DMS79 treated with DMSO at 0.1 percent for 48 hours (cell line): ENCODE measurements at regions not wholly inside any gene's neighbourhood (a gene's known extent, or its start where the extent isn't known, plus 50 kb on each side); places are given as distances from the start of the nearest gene placed in this dataset.
A peak's percentile ranks its signal among the peaks of the same experiment; 100 is the strongest.

Source experiments
- DNase-seq: peaks from one replicate; lab custom pipeline; 2025; lab: John Stamatoyannopoulos, UW

GRCh38 chr2:58560531-58560930, 319.4 kb upstream of the FANCL start:
- DNase-seq, result no peak

GRCh38 chr2:58558881-58559280, 317.8 kb upstream of the FANCL start:
- no peak for DNase-seq

- no peak for DNase-seq
Observed at GRCh38 chr2:58557176-58557575, 316.1 kb upstream of the FANCL start.

- no peak for DNase-seq
Observed at GRCh38 chr2:58553937-58554336, 312.8 kb upstream of the FANCL start.

DNA sequence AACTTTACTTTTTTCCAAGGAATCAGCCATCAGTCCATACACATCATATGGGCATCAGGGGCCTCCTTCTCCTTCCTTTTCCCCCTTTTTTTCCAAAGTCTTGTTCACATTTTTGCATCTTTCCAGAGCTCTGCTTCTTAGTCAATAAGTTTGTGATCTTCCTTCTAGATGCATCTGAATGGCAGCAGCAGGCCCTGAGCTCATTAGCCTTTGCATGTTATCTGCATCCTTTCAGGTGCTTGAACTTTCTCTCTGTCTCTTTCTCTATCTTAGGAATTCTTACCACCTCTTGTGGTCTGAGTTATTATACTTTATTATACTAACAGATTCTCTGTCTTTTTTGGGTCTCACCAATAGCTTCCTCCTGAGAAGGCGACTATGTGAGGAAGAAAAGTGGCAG, 312.4 kb upstream of the FANCL start:
- DNase-seq, result no peak

DNA sequence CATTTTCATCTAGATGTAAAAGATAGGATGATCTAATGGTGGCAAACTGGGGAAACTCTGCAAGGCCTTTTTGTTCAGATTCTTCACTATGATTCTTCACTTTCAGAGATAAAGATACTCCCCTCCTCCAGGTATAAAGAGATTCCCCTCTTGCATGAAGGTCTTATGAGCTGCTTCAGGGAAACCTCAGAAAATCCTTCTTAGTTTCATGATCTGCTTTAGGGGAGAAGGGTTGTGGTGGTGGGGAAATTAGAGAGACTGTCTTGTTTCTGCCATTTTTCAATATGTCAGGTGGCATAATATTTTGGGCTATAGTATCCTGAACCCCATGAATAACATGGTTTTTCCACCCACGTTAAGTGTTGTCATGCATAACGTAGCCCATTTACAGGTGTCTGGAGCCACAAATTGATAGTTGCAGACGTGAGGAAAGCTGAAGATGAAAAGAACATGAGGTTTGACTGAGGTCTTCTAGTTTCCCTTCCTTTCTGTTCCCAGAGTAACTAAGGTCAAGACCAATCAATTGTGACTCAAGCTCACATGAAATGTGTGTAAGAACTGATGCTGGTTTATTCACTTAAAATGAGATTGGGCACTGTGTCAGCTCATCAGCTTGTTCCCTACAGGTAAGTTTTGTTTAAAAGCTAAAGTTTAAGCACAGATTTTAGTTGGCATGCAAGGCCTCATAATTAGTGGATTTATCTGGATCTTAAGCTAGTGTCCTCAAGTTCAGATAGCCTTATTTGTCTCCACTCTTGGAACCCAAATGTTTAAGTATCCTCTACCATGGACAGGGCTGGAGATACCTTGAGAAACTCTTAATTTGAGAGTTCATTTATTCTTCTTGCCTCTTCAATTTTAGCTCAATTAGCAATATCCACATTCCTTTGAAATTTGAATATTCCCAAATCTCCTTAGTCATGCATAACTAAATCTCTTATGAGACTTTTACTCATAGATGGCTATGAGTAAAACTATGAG, 304.5 kb upstream of the FANCL start:
- no peak for DNase-seq

GRCh38 chr2:58543442-58543841, 302.3 kb upstream of the FANCL start:
- DNase-seq, result peak; percentile 72

DNA sequence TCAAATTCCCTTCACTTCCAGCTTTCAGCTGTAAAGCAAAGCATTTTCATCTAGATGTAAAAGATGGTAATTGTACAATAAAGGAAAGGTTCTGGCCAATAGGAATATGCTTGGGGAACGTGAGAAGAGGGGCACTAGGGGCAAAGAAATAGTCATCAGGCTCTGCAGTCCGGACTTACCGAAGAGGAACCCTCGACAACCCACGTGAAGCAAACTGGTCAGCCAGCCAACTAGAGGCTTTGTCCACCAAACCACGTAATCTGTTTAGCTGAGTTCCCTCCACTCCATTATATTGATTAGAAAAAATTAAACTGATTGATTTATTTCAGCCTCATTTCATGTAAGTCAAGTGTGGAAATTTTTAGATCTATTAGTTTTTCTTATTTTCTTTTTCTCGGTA, 300.4 kb upstream of the FANCL start:
- no peak for DNase-seq

DNA sequence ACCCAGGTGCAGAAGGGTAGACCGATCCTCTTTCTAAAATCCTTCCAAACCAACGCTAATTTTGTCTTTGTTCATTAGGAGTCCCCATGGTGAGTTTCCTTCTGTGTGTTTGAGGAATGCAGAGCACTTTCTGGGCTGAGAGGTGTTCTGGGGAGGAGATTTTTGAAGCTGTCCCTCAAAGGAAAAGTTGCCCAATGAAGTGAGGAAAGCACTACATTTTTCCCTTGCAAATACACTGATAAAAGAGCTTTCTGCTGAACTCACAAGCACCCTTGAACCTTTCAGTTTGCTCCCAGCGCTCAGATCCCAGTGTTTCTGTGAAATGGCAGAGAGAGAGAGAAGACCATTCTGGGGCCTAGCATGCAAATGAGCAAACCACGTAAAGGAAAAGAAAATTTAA, 299.6 kb upstream of the FANCL start:
- no peak for DNase-seq

DNA sequence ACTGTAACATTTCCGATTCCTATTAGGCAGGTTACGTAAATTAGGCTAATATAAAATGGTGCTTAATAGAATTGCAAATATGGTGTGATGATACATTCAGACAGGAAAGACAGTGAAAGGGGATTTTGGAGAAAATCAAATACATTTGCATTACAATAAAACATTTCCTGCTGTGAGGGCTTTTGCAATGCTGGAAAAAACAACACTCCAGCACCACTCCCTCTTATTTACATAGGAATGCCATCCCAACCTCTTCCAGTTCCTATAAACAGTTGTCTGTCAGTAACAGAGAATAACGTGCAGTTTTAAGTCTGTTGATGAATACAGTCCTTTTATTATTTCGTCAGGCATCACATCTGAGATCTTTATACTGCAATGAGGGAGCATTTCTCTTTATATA, 298.8 kb upstream of the FANCL start:
- no peak for DNase-seq

GRCh38 chr2:58535990-58536389, 294.9 kb upstream of the FANCL start:
- no peak for DNase-seq

GRCh38 chr2:58535182-58535581, 294.1 kb upstream of the FANCL start:
- peak; percentile 72 for DNase-seq

- no peak for DNase-seq
Observed at GRCh38 chr2:58533376-58533775, 292.3 kb upstream of the FANCL start.

DNA sequence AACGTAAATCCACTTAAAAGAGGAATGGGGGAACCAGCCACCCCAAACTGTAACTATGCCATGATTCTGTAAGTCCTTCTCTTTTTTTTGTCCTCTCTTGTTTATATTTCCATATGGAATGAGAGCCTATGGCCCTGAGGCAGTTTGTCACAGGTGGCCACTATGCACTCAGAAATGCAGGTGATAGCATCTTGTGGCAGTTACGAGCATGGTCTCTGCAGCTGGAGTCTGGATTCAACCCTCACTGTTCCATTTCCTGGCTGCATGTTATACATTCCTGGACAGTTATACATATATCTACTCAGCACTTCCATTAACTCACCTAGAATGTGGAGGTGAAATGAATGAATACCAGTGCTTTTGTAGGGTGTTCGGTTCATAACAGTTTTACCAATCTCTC, 291.5 kb upstream of the FANCL start:
- no peak for DNase-seq

DNA sequence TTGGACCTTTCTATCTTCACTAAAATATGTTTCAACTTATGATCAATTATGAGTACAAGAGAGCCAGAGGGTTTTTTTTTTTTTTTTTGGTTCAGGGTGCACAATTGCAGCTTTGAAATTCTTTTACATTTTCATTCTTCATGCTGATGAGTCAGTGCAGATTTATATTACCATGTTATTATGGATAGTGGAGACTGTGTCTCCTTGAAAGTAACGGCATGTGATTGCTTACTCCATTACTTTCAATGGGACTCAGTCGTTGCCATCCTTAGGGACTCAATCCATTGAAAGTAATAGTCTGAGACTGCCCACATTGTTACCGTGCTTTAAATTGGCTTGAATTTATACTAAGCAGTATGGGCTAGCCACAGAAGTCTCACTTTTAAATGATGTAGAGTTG, 286.5 kb upstream of the FANCL start:
- no peak for DNase-seq

DNA sequence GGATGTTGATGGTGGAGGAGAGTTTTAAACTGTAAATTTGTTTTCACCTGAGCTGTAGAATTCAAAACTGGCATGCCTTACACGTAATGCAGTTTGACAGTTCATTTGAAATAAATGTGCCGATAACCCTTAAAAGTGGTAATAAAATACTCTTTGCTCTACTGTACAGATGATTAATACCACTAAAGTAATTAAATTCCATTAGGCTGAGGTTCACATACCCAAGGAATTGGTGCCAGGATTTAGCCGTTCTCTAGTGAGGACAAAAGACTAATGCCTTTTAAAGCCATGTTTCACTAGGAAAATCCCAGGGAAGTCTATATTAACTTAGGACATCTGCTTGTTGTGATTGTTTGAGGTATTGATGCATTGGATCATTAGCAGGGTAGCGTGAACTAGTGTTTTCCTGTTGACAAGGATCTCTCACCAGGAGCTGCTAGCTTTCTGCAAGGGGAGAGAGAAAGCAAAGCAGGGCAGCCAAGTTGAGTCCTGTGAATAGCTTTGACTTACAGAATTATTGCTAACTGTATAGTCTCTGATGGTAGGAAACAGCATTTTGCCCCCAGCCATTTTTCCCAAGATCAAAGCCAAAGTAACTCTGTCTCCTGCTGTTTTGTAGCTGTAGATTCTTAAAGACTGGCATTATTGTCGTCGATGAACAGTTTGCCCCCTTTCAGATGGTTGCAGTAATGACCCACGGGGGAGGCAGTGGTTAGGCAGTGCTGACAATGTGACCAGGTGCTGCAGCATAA, 280.9 kb upstream of the FANCL start:
- DNase-seq, result peak; percentile 68

GRCh38 chr2:58520903-58521302, 279.8 kb upstream of the FANCL start:
- no peak for DNase-seq

GRCh38 chr2:58517881-58518280, 276.8 kb upstream of the FANCL start:
- no peak for DNase-seq

GRCh38 chr2:58516695-58517094, 275.6 kb upstream of the FANCL start:
- DNase-seq, result no peak

DNA sequence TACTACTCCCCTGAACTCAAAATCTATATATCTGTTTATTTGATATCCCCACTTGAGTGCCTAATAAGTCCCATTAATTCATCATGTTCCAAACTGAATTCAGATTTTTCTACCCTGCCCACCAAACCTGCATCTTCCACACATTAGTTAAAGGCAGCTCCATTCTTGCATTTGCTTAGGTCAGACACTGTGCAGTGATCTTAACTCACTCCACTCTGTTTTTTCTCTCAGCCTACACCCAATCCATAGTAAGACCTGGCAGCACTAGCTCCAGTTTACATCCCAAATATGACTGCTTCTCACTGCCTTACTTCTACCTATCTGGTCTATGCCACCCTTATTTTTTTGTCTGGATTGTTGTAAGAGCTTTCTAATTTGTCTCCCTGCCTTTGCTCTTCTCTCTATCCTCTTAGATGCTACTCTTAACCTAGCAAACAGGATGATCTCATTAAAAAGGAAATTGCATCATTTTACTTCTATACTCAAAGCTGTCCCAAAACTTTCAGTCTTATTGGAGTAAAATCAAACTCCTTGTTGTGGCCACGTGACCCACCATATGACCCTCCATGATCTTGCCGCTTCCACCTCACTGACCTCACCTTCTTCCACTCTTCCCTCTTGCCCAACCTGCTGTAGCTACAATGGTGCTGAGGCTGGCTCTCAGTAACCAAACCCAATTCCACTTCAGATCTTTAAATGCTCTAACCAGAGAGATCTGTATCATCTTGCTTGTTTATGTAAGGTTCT, 274.9 kb upstream of the FANCL start:
- DNase-seq, result no peak

DNA sequence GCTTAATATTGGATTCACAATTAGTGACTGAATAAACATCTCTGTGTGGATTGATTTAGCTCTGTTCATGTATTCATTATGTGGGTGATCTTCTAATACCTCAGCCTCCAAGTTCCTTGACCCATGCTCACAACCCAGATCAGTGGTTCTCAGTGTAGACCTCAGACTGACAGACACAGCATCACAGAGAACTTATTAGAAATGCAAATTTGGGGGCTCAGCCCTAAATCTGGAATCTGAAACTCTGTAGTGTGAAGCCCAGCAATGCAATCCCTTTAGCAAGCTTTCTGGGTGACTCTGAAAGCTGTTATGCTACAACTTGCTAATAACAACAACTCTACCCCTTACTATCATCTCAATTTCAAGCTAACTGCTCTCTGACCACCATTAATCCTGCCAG, 273.1 kb upstream of the FANCL start:
- DNase-seq, result no peak

DNA sequence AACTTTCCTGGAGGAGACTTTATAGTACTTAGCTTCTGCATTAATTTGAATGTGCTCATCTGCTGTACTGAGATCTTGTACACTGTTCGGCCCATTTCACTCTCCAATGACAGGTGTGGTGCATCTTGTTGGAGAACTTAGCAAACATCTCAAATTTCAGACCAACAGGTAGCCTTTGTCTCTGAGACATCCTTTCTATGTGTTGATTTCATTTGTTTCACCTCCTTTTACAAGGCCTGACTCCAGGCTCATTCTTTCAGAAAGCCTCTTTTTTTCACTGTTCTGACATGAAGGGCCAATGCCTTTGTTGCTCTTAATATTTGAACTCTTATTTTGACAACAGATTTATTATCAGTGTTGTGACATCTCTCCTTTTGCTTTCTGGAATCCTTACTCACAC, 271.8 kb upstream of the FANCL start:
- no peak for DNase-seq

- DNase-seq, result no peak
Observed at GRCh38 chr2:58508006-58508405, 266.9 kb upstream of the FANCL start.
